ENCODE measurements at regions not wholly inside any gene's neighbourhood (a gene's known extent, or its start where the extent isn't known, plus 50 kb on each side); places are given as distances from the start of the nearest gene placed in this dataset.

DNA sequence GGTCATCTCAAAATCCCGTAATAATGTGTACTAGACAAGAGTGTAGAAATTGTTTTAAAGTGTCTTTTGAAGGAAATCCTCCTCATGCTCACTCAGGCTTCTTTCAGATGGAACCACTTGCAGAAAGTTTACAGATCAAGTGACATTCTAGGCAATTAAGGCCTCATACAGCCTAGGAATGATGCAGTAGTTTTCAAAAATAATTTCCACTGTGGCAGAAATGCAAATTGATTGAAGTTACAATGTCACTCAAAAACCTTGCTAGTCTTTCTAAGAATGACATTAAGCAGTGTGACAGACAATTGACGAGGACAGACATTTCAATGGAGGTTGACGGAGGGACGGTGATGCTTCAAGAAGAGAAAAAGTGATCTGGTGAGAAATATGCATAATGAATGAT lies 53.5 kb upstream of the CDH8 start:
- no peak for DNase-seq (ENCODE audit: low read depth in 1 of 2, low spot score in 1 of 2)
- H3K4me3 ChIP-seq (replicated peaks; ENCODE audit: insufficient read depth, low read length), result no peak overlapping the region
- no peak overlapping the region for H3K27ac ChIP-seq (replicated peaks)
- TF ChIP-seq SPI1 (IDR thresholded peaks at IDR 0.05; ENCODE audit: borderline replicate concordance, low read depth) (no peak), GABPA (IDR thresholded peaks at IDR 0.05; ENCODE audit: low read depth) (no peak), POLR2AphosphoS5 (IDR thresholded peaks at IDR 0.05; ENCODE audit: low read depth) (no peak)
- TF ChIP-seq, protein P1, sequence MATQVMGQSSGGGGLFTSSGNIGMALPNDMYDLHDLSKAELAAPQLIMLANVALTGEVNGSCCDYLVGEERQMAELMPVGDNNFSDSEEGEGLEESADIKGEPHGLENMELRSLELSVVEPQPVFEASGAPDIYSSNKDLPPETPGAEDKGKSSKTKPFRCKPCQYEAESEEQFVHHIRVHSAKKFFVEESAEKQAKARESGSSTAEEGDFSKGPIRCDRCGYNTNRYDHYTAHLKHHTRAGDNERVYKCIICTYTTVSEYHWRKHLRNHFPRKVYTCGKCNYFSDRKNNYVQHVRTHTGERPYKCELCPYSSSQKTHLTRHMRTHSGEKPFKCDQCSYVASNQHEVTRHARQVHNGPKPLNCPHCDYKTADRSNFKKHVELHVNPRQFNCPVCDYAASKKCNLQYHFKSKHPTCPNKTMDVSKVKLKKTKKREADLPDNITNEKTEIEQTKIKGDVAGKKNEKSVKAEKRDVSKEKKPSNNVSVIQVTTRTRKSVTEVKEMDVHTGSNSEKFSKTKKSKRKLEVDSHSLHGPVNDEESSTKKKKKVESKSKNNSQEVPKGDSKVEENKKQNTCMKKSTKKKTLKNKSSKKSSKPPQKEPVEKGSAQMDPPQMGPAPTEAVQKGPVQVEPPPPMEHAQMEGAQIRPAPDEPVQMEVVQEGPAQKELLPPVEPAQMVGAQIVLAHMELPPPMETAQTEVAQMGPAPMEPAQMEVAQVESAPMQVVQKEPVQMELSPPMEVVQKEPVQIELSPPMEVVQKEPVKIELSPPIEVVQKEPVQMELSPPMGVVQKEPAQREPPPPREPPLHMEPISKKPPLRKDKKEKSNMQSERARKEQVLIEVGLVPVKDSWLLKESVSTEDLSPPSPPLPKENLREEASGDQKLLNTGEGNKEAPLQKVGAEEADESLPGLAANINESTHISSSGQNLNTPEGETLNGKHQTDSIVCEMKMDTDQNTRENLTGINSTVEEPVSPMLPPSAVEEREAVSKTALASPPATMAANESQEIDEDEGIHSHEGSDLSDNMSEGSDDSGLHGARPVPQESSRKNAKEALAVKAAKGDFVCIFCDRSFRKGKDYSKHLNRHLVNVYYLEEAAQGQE (IDR thresholded peaks at IDR 0.05; ENCODE audit: insufficient replicate concordance, low read depth), result no peak
- TF ChIP-seq, protein P2, sequence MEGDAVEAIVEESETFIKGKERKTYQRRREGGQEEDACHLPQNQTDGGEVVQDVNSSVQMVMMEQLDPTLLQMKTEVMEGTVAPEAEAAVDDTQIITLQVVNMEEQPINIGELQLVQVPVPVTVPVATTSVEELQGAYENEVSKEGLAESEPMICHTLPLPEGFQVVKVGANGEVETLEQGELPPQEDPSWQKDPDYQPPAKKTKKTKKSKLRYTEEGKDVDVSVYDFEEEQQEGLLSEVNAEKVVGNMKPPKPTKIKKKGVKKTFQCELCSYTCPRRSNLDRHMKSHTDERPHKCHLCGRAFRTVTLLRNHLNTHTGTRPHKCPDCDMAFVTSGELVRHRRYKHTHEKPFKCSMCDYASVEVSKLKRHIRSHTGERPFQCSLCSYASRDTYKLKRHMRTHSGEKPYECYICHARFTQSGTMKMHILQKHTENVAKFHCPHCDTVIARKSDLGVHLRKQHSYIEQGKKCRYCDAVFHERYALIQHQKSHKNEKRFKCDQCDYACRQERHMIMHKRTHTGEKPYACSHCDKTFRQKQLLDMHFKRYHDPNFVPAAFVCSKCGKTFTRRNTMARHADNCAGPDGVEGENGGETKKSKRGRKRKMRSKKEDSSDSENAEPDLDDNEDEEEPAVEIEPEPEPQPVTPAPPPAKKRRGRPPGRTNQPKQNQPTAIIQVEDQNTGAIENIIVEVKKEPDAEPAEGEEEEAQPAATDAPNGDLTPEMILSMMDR (IDR thresholded peaks at IDR 0.05; ENCODE audit: insufficient read depth, low read length), result no peak
- no peaks in the 10 kb centered on the region for H3K27me3 ChIP-seq (ENCODE audit: insufficient read depth, poor library complexity, severe bottlenecking)

DNA sequence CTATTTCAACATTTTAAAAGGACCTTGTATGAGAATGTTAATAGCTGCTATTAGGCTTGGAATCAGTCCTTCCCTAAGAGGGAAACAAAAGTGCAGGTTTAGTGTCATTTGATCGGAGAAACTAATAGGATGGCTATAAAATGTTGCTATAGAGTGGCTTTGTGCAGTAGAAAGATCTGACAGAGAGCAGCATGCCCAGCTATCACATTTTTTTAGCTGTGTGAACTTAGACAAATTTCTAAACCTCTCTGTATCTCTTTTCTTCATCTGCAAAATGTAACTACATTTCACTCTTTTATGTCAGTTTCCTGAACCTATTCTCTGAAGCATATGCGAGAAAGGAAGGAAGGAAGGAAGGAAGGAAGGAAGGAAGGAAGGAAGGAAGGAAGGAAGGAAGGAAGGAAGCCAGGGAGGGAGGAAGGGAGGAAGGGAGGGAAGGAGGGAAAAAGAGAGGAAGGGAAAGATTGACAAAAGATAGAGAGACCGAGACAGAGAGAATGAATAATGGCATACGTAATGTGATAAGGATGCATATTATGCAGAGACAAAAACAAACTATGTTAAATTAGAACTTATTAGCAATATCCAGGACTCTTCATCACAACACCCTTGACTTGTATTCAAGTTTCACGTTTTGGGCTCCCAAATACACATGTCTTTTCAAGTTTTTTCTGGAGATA lies 52.6 kb upstream of the CDH8 start:
- H3K4me3 ChIP-seq (replicated peaks; ENCODE audit: insufficient read depth, low read length), result no peak overlapping the region
- no peak overlapping the region for H3K27ac ChIP-seq (replicated peaks)
- no peak for DNase-seq (ENCODE audit: low read depth in 1 of 2, low spot score in 1 of 2)

More for the DNA sequence above, 52.6 kb upstream of the CDH8 start:
- TF ChIP-seq GABPA (IDR thresholded peaks at IDR 0.05; ENCODE audit: low read depth) (no peak), POLR2AphosphoS5 (IDR thresholded peaks at IDR 0.05; ENCODE audit: low read depth) (no peak), SPI1 (IDR thresholded peaks at IDR 0.05; ENCODE audit: borderline replicate concordance, low read depth) (no peak)
- TF ChIP-seq, protein P2 (IDR thresholded peaks at IDR 0.05; ENCODE audit: insufficient read depth, low read length), result no peak
- TF ChIP-seq, protein P1 (IDR thresholded peaks at IDR 0.05; ENCODE audit: insufficient replicate concordance, low read depth), result no peak
- no peaks in the 10 kb centered on the region for H3K27me3 ChIP-seq (ENCODE audit: insufficient read depth, poor library complexity, severe bottlenecking)

All from HL-60 (cell line).